ENCODE measurements at regions not wholly inside any gene's neighbourhood (a gene's known extent, or its start where the extent isn't known, plus 50 kb on each side); places are given as distances from the start of the nearest gene placed in this dataset.

DNA sequence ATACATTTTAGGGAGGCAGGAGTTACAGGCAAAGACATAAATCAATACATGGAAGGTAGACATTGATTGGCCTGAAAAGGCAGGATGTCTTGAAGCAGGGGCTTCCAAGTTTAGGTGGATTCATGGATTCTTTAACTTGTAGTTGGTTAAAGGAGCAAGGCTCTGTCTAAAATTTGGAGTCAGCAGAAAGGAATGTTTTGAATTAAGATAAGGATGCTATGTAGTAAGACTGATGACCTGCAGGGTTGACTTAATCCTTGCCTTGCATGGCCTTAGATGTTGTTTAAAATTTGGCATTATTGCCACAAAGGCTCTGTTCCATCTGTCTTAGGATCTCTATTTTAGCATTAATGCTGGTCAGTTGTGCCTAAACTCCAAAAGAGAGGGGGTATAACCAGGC lies 171.3 kb downstream of the C5orf15 start:
- peak; percentile 8 for DNase-seq (ENCODE audit: low read depth)

GRCh38 chr5:133796186-133796585 lies 172.2 kb downstream of the C5orf15 start:
- DNase-seq (ENCODE audit: low read depth), result no peak

DNA sequence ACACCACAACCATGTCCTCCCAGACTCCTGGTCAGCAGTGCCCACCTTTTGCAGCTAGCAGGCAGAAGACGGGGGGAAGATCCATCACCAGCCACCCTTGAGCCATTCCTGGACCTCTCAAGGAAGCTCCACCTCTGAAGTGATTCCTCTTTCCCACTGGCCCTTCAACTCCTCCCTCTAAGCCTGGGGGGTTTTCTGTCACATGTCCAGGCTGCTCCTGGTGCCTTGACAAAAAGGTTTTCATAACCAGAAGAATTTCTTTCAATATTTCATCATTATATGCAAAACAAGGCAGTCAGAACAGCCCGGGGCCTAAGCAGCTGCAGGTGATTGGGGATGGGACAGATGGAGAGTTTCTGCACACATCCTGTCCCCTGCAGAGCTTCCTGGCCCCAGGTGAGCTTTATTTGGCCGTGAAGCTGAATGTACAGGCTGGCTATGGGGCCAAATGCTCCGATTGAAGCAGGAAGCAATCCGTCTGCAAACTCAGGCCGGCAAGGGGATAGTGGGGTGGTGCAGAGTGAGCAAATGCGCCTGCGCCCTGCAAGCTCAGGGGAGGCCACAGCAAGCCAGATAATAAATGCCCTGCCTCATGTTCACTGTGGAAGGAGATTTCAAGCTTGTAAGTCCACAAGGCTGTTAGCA lies 173.5 kb downstream of the C5orf15 start:
- DNase-seq (ENCODE audit: low read depth), result no peak

- no peak for DNase-seq (ENCODE audit: low read depth)
Observed at GRCh38 chr5:133793756-133794465, 174.5 kb downstream of the C5orf15 start.

GRCh38 chr5:133792655-133793054 lies 175.8 kb downstream of the C5orf15 start:
- DNase-seq (ENCODE audit: low read depth), result no peak

GRCh38 chr5:133792024-133792423 lies 176.4 kb downstream of the C5orf15 start:
- DNase-seq (ENCODE audit: low read depth), result no peak

GRCh38 chr5:133790898-133791297 lies 177.5 kb downstream of the C5orf15 start:
- no peak for DNase-seq (ENCODE audit: low read depth)

- DNase-seq (ENCODE audit: low read depth), result no peak
Observed at GRCh38 chr5:133789428-133789827, 177.1 kb upstream of the FSTL4 start.

- DNase-seq (ENCODE audit: low read depth), result no peak
Observed at GRCh38 chr5:133788121-133788520, 175.8 kb upstream of the FSTL4 start.

- DNase-seq (ENCODE audit: low read depth), result no peak
Observed at GRCh38 chr5:133786420-133786819, 174.1 kb upstream of the FSTL4 start.

DNA sequence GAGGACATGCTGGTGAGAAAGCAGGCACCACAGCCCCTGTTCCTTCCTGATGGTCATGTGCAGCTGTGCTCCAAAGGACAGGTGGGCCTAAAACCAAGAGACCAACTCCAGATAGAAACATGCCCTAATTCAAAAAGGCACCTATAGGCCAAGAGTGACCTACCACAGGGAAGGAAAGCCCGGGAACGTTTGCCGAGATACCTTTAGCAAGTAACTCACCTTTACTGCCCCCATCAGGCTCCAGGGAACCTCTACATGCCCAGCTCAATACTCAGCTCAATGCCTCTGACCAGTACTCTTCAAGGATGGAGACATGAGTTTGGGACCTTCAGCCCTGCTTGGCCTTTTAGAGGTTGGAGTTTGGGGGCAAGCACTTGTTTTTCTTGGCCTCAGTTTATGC lies 172.8 kb upstream of the FSTL4 start:
- no peak for DNase-seq (ENCODE audit: low read depth)

DNA sequence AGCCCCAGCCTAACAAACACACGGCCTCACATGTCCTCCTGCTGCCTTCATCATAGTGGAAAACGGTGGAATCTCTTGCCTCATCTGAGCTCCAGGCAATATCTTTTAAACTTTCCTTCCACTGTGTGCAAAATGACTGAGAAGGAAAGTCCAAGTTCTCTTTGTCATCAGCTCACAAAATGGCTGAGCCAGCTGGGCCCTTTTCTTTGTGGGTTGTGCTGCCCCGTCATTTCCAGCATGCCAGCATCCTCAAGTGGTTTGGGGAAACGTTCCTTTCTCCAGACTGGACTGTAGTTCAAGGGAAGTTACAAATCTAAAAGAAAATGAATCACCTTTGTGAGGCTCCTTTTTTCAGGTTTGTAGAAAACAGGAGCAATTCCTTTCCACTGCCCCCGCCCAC lies 171.1 kb upstream of the FSTL4 start:
- DNase-seq (ENCODE audit: low read depth), result no peak

DNA sequence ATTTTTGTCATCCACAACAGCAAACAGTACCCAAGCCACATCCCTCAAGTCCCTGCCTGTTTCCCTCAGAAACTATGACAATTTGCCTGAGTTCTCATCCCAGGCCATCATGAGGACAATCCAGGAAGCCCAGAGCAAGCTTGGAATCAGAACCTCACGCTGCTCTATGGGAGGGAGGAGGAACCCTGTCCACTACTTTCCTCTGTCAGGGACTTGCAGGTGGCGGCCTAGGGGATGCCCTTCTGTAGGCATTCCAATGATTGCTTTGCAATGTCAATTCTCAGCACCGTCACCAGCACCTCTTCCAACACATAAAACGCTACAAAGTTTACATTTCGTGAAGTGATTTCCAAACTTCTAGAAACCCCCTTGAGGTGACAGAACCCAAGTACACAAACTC lies 170.4 kb upstream of the FSTL4 start:
- no peak for DNase-seq (ENCODE audit: low read depth)

- no peak for DNase-seq (ENCODE audit: low read depth)
Observed at GRCh38 chr5:133781436-133782225, 169.3 kb upstream of the FSTL4 start.

GRCh38 chr5:133780619-133781280 lies 168.4 kb upstream of the FSTL4 start:
- no peak for DNase-seq (ENCODE audit: low read depth)

- DNase-seq (ENCODE audit: low read depth), result no peak
Observed at GRCh38 chr5:133779828-133780475, 167.6 kb upstream of the FSTL4 start.

- no peak for DNase-seq (ENCODE audit: low read depth)
Observed at GRCh38 chr5:133778636-133779035, 166.3 kb upstream of the FSTL4 start.

DNA sequence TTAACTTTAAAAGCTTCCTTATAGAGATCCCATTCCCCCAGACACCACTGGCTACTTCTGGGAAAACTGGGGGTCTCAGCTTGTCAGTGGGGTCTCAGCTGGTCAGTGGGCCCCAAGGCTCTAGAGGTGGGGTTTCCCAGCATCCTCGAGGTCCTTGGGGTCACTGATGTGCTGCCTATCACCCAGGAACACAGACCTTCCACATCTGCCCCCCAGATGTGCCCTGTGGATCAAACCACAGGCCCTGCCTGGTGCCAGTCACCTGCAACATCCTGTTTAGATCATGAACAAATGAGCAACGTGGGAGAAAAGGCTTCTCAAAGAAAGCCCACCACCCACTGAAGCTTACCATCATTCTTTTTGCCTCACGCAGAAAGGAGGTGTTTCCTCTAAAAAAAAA lies 165.6 kb upstream of the FSTL4 start:
- DNase-seq (ENCODE audit: low read depth), result no peak

GRCh38 chr5:133775584-133776304 lies 163.4 kb upstream of the FSTL4 start:
- no peak for DNase-seq (ENCODE audit: low read depth)

GRCh38 chr5:133773247-133774202 lies 161.2 kb upstream of the FSTL4 start:
- no peak for DNase-seq (ENCODE audit: low read depth)

Measured in non-pigmented ciliary epithelial cell (primary cell).